ENCODE measurements at regions not wholly inside any gene's neighbourhood (a gene's known extent, or its start where the extent isn't known, plus 50 kb on each side); places are given as distances from the start of the nearest gene placed in this dataset.

DNA sequence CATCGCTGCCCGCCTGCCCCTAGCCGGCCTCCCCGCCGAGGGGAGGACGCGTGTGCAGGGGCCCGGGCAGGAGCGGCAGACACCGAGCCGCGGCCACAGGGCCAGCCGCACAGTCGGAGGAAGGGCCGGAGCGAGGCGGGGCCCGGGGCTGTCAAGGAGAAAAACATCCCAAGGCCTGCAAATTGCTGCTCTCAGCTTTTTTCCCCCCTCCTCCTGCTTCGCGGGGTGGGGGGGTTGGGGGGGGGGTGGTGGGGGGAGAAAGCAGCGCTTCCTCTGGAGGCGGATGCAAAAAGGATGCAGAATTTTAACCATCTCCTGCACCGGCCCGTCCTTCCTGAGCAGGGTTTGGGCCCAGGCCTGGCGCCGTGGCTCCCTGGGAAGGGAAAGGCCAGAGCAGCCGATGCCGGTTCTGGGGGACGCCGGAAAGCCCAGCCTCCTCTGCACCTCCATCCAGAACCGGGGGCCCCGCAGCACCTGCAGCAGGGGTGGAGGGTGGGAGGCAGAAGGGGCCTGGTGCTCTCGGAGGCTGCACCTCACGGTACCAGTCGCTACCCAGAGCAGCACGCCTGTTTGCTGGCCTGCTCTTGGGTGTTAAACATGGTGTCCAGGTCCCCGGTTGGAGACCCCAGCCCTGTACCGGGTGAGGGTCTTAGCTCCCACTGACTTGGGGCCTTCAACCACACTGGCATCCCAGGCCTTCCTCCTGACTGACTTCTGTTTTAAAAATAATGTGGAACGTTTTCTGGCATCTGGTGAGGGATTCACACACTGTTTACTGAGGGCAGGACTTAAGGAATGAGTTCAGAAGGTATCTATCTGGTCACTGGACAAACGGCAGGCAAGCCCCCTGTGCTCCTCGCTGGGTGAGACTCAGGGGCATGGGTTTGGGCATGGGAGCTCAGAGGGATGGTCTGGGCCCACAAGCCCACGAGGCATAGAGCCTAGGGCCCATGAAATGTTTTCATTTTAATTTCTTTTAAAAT lies 77.4 kb upstream of the WNT7B start:
- DNase-seq (ENCODE audit: insufficient read length, low spot score) (no peak), FAIRE-seq (no peak)
- TF ChIP-seq POLR2A (IDR thresholded peaks at IDR 0.05; ENCODE audit: low read depth, low read length) = no peak; the same call in 1 of the 2 replicates

DNA sequence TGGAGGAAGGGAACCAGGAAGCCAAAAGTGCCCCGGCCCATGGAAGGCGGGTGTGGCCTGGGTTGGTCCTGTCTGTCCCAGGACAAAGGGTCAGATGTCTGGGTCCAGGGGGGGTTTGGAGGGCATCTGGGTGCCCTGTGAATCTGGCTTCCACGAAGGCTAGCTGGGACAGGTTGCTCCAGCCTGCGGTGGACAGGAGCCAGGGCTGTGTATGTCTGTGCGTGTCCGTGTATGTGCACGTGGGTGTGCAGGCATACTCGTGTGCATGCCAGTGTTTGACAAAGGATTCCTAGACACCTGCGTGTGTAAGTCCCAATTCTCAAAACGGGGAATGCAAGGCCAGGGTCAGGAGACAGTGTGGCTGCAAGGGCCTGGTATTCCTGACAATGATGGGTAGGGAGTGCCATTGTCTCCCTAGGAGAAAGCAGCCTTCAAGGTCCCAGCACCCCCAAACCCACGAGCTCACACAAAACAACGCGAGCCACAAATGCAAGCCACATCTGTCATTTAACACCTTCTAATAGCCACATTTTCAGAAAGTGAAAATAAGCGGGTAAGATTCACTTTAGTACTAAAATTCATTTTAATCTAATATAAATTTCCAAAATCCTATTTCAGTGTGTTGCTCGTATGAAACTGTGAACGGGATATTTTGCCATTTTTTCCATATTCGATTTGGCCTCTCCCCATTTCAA lies 78.4 kb upstream of the WNT7B start:
- no peak for FAIRE-seq
- DNase-seq (ENCODE audit: insufficient read length, low spot score) = no peak
- no peak for TF ChIP-seq POLR2A (IDR thresholded peaks at IDR 0.05; ENCODE audit: low read depth, low read length)

DNA sequence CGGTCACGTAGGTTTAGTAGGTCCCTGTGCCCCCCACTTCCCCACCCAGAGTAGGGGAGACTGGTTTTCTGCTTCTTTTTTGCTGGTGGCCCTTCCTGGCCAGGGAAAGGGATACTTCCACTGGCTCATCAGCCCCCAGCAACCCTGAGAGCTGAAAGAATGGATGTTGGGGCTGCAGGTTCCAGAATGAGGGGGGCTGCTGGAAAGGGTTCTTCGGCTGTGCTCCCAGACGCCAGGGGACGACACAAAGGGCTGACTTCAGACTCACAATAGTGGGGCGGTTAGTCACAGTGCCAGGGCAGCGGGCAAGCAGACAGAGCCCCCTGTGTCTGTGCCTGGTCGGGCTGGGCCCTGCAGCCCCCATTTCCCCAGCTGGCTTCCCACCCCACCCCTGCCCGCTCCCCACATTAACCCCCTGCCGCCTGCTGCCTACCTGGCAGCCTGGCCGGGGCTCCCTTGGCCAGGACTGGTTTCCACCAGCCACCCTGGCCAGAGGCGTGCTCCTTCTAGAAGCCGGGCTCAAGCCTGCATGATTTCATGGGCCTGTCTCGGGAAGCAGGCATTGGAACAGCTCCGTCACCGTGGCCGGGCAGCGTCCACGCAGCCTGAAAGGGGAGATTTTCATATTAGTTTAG lies 79.1 kb upstream of the WNT7B start:
- DNase-seq (ENCODE audit: insufficient read length, low spot score) (no peak), FAIRE-seq (no peak)
- no peak for TF ChIP-seq POLR2A (IDR thresholded peaks at IDR 0.05; ENCODE audit: low read depth, low read length)

DNA sequence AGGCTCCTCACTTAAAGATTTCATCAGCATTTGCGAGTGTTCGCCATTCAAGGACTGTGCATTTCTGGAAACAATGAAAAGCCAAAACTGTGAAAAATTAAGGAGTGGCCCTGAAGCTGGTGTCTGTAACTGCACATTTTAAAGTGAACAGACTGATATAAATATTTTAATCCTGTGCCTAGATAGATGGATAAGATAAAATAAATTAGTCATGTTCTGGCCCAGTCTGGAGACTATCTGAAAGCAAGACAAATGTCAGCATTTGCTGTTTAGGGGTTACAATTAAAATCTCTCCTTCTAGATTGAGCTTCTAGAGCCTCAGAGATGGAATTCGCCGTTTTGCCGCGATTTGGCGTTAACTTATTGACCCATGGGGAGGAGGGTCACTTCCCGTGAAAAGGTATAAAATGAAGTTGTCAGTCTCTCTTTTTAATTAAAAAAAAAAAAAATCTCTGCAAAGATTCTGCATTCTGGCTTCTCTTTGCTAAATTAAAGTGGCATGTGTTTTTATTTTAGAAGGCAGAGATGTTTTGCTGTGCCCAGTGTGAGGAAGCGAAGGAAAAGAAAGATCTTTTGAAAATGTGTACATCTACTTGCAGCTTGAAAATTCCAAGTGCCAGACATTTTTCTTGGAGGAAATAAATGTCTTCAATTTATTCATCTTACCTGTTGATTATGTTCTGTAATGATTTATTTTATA lies 79.7 kb upstream of the WNT7B start:
- FAIRE-seq (no peak), DNase-seq (ENCODE audit: insufficient read length, low spot score) (no peak)
- no peak for TF ChIP-seq POLR2A (IDR thresholded peaks at IDR 0.05; ENCODE audit: low read depth, low read length)

DNA sequence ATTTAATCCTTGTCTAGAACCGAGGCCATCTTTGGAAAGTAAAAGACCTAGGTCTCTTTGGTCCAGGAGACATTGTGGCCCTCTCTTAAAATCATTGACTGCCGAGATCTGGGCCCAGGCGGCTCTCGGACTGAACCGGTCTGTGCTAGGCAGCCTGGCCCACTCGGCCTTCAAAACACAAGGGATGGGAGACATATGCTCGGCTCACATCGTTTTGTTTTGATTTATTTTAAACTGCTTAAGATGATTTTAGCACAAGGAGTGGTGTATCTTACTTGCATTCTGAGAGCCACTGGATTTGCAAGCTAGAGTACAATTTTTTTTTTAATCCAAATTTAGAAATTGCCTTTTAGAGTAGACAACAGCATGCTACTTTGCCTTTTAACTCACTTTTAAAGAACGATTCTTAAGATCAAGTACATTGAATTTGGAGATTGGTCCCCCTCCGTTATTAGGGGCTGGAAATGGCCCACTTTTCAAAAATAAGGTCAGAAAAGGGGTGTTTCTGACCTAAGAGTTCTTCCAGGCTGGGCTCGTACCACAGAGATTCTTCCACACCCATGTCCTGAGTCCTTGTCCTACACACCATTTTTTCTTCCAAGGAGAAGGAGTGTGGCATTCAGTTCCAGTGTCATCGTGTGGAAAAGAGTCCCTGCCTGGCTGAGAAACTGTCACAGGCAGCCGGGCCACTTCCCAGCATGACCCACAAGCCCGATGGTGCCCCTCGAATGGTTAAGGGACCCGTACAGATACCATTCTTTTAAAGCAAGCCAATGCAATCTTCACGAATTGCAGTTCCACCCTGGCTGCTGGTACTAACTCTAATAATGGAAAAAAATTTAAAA lies 80.5 kb upstream of the WNT7B start:
- TF ChIP-seq POLR2A (IDR thresholded peaks at IDR 0.05; ENCODE audit: low read depth, low read length) = no peak
- FAIRE-seq = no peak
- no peak for DNase-seq (ENCODE audit: insufficient read length, low spot score)

DNA sequence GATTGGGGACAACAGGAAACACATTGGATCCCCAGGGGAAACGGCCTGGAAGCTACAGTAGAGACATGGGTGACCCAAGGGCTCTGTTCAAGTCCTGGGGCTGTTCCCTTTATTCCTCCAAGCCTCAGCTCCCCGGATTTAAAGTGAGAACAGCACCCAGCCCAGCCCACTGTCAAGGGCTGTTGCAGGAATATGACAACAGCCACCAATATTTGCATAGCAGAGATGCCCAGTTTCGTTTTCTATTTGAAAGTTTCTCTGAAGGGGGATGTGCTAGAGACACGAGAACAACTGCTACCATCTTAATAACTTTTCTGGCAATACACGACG lies 81.1 kb upstream of the WNT7B start:
- TF ChIP-seq POLR2A (IDR thresholded peaks at IDR 0.05; ENCODE audit: low read depth, low read length) = no peak; the same call in 1 of the 2 replicates
- no peak for DNase-seq (ENCODE audit: insufficient read length, low spot score)
- peak; percentile 15 for FAIRE-seq

- FAIRE-seq (no peak), DNase-seq (ENCODE audit: insufficient read length, low spot score) (no peak)
- TF ChIP-seq POLR2A (IDR thresholded peaks at IDR 0.05; ENCODE audit: low read depth, low read length) = no peak
These were observed 81.9 kb upstream of the WNT7B start for GRCh38 chr22:46058591-46059519.

- FAIRE-seq = no peak
- DNase-seq (ENCODE audit: insufficient read length, low spot score) = no peak
- TF ChIP-seq POLR2A (IDR thresholded peaks at IDR 0.05; ENCODE audit: low read depth, low read length) = no peak
These were observed 83.5 kb upstream of the WNT7B start for GRCh38 chr22:46060292-46061123.

- FAIRE-seq = no peak
These were observed 84.2 kb upstream of the WNT7B start for GRCh38 chr22:46061124-46061500.

DNA sequence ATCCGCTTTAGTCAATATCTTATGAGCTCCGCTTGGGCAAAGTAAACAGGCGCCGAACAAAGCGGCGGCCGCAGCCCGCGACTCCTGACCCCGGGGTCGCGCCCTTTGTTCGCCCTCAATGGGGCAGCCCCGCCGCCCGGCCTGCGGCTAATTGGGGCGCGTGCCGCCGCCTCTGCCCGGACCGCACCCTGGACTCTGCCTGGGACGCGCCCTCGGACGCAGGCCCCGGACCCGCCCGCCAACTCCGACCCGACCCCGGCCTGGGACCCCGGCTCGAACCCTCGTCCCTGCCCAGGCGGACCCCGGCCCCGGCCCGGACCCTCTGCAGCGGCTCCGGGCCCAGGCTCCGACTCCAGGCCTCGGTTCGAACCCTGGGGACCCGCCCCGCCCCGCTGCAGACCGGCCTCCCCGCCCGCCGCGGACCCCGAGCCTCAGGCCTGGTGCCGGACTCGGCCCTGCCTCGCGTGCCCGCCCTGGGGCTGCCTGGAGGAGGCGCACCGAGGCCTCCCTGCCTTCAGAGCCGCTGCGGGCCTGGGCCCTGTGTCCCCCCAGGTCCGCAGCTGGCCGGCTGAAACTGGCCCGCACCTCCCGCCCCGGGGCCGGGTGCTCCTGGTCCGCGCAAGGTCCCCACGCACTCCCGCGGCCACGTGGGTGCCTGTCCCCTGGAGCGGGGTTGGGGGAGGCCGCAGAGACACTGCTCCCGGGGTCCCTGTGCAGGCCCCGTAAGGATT lies 84.7 kb upstream of the WNT7B start:
- no peak for TF ChIP-seq POLR2A (IDR thresholded peaks at IDR 0.05; ENCODE audit: low read depth, low read length)
- DNase-seq (ENCODE audit: insufficient read length, low spot score) (no peak), FAIRE-seq (no peak)

More at GRCh38 chr22:46061124-46061500, 84.2 kb upstream of the WNT7B start:
- no peak for TF ChIP-seq POLR2A (IDR thresholded peaks at IDR 0.05; ENCODE audit: low read depth, low read length)
- DNase-seq (ENCODE audit: insufficient read length, low spot score) = no peak

DNA sequence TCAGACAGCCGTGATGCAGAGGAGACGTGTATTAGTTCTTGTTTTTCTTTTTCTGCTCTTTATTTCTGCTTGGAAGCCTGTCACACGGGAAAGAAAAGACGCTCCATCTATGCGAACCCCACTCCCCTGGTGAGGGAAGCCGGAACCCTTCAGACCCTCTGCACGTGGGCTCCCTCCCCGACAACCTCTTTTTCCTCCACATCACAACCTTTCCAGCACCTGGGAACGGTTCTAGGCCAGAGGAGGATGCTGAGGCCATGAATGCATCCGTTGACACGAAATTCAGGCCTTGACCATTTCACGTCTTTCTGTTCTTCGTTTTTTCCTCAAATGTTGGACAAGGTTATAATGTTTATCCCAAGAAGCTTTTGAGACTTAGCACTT lies 85.3 kb upstream of the WNT7B start:
- FAIRE-seq = no peak
- TF ChIP-seq POLR2A (IDR thresholded peaks at IDR 0.05; ENCODE audit: low read depth, low read length) = no peak
- no peak for DNase-seq (ENCODE audit: insufficient read length, low spot score)
